Psoas muscle (tissue), 7 donors: ENCODE measurements at regions not wholly inside any gene's neighbourhood (a gene's known extent, or its start where the extent isn't known, plus 50 kb on each side); places are given as distances from the start of the nearest gene placed in this dataset.

Source experiments
- ATAC-seq, 4 donors: fragments of 200-7000 bp; cut with Tn5 transposase; one replicate each; pipeline ENCODE4 v1.9.1; 2020; ENCODE audit warnings: moderate library complexity in 3 of 4, mild to moderate bottlenecking in 2 of 4
- DNase-seq, 2 donors: peaks; one replicate each; pipeline ENCODE4 v3.0.0-alpha.2; 2020
- H3K27ac ChIP-seq: fragments of 200-600 bp; one replicate; pipeline ENCODE4 v1.8.0; 2022
- H3K27me3 ChIP-seq, 3 donors: fragments of 200-600 bp in 1 of 3; one replicate each; pipeline versions ENCODE4 v1.6.1 to v1.8.0; 2013 to 2022; ENCODE audit warnings: low read length in 2 of 3, mild to moderate bottlenecking in 2 of 3, moderate library complexity in 1 of 3; ENCODE audit not compliant: insufficient read depth in 3 of 3
- H3K36me3 ChIP-seq, 2 donors: fragments of 200-600 bp in 1 of 2; one replicate each; pipeline versions ENCODE4 v1.6.1 to v1.8.0; 2013 to 2022; ENCODE audit warnings: low read depth in 1 of 2, mild to moderate bottlenecking in 1 of 2, moderate library complexity in 1 of 2; ENCODE audit not compliant: insufficient read depth in 1 of 2
- H3K4me1 ChIP-seq: fragments of 200-600 bp; one replicate; pipeline ENCODE4 v1.8.0; 2022
- H3K4me3 ChIP-seq: fragments of 200-600 bp; one replicate; pipeline ENCODE4 v1.8.0; 2022; ENCODE audit warnings: mild to moderate bottlenecking
- H3K9me3 ChIP-seq: fragments of 200-600 bp; one replicate; pipeline ENCODE4 v1.8.0; 2022
- CTCF ChIP-seq: fragments of 200-600 bp; IDR thresholded peaks from one replicate; pipeline ENCODE4 v1.8.0; 2022; ENCODE audit warnings: antibody characterized with exemption
- WGBS, 3 donors: extraction: QIAGEN DNeasy Blood & Tissue Kit; methylation state at CpG; one replicate each; pipeline versions ENCODE4 v1.1.6 to v1.1.7; 2013; 5-methylcytosine and 5-hydroxymethylcytosine counted together
- intact Hi-C, 2 donors: fragments of 100-400 bp; cut with DNase I; formaldehyde crosslinking; loops; one replicate each; pipeline versions ENCODE4 v1.11.0 to v1.14.2; 2022
- donor health status: healthy with polysubstance abuse.
- donor health status: DM: no; HTN: no; CAD: no; lungs with moderate emphysema.
- donor health status: Bipolar disorder and iron deficiency.
- donor health status: healthy.
- donor health status: DM: yes; HTN: yes; CAD: no.
- donor health status: DM: no; HTN: no; CAD: no.
- donor health status: DM: yes; HTN: yes; CAD: no.

- no peak for DNase-seq
- 79 to 87% (median 87%) methylated on average over 4 of the region's 4 CpGs for WGBS, 3 donors
- Histone ChIP-seq H3K4me3 (no peak overlapping the region), H3K27me3 (no peaks in the 10 kb centered on the region), H3K4me1 (no peaks in the 10 kb centered on the region), H3K36me3 (no peaks in the 10 kb centered on the region), H3K27ac (no peak overlapping the region), H3K9me3 (no peaks in the 10 kb centered on the region)
- no peak for ATAC-seq
- TF ChIP-seq CTCF = no peak
- intact Hi-C loops = no loop called here
Observed at GRCh38 chr21:22904385-22904784, 1906.2 kb downstream of the NCAM2 start.

- intact Hi-C loops = no loop called here
- 70 to 80% (median 79%) methylated on average over 1 of the region's 1 CpG for WGBS, 3 donors
Observed at GRCh38 chr21:22925032-22925431, 1926.8 kb downstream of the NCAM2 start.

GRCh38 chr21:22927469-22927868, 1929.3 kb downstream of the NCAM2 start:
- H3K4me3 ChIP-seq = no peak overlapping the region
- no peak for TF ChIP-seq CTCF
- no peaks in the 10 kb centered on the region for H3K9me3 ChIP-seq
- H3K36me3 ChIP-seq = no peaks in the 10 kb centered on the region
- ATAC-seq (no peak), DNase-seq (no peak)
- no peak overlapping the region for H3K27ac ChIP-seq
- 66 to 79% (median 75%) methylated on average over 2 of the region's 2 CpGs for WGBS, 3 donors
- intact Hi-C loops = no loop called here
- no peaks in the 10 kb centered on the region for H3K4me1 ChIP-seq
- H3K27me3 ChIP-seq = no peaks in the 10 kb centered on the region

More at GRCh38 chr21:22925032-22925431, 1926.8 kb downstream of the NCAM2 start:
- H3K27me3 ChIP-seq = no peaks in the 10 kb centered on the region
- no peak overlapping the region for H3K27ac ChIP-seq
- no peak for DNase-seq
- ATAC-seq = no peak
- no peaks in the 10 kb centered on the region for H3K9me3 ChIP-seq
- H3K4me1 ChIP-seq = no peaks in the 10 kb centered on the region
- H3K36me3 ChIP-seq = no peaks in the 10 kb centered on the region
- no peak overlapping the region for H3K4me3 ChIP-seq
- TF ChIP-seq CTCF = no peak

- H3K4me1 ChIP-seq = no peaks in the 10 kb centered on the region
- WGBS, 3 donors = 71 to 73% (median 73%) methylated on average over 4 of the region's 4 CpGs
- no peak overlapping the region for H3K4me3 ChIP-seq
- H3K36me3 ChIP-seq = no peaks in the 10 kb centered on the region
- ATAC-seq (no peak), DNase-seq (no peak)
- H3K27ac ChIP-seq = no peak overlapping the region
- no peaks in the 10 kb centered on the region for H3K9me3 ChIP-seq
- no peaks in the 10 kb centered on the region for H3K27me3 ChIP-seq
- TF ChIP-seq CTCF = no peak
- intact Hi-C loops = no loop called here
Observed at GRCh38 chr21:22941779-22942490, 1943.7 kb downstream of the NCAM2 start.

GRCh38 chr21:22955559-22955958, 1957.3 kb downstream of the NCAM2 start:
- H3K4me3 ChIP-seq = no peak overlapping the region
- H3K27ac ChIP-seq = no peak overlapping the region
- H3K27me3 ChIP-seq = no peaks in the 10 kb centered on the region
- intact Hi-C loops = no loop called here
- H3K4me1 ChIP-seq = no peaks in the 10 kb centered on the region
- ATAC-seq = no peak
- H3K9me3 ChIP-seq = no peaks in the 10 kb centered on the region
- H3K36me3 ChIP-seq = no peaks in the 10 kb centered on the region
- no peak for DNase-seq
- no peak for TF ChIP-seq CTCF
